ENCODE measurements at regions not wholly inside any gene's neighbourhood (a gene's known extent, or its start where the extent isn't known, plus 50 kb on each side); places are given as distances from the start of the nearest gene placed in this dataset.
"Not testable (repeated sequence)": the region's sequence is repeated elsewhere in the genome, so short reads cannot be mapped to it uniquely, and the experiment has no call there.

DNA sequence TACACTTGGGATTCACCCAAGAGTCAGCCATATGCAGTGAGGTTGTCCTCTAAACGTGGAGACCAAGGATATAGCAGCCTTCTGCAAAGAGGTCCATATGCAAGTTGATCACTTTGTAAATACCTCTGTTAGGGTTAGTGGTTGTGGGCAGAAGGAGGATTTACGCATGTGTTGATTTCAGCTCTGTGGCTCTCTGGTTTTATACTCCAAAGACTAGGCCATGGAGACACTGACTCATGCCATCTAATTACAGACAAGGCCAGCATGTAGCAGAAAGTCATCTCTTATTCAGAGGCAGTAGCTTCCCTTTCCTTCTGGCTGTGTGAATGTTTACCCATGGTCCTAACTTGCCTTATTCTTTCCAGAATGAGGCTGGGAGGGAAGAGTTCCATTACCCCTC is 140.9 kb upstream of the GOLGA6L4 start:
- H3K27ac ChIP-seq (ENCODE audit: low read depth, low read length); CTCF ChIA-PET; H3K27me3 ChIP-seq (ENCODE audit: control insufficient read depth, insufficient read depth, low read length); H3K4me3 ChIP-seq (ENCODE audit: low read depth, low read length); POLR2A ChIA-PET; DNase-seq (ENCODE audit: low read depth, low spot score); H3K9me3 ChIP-seq (ENCODE audit: control insufficient read depth, insufficient read depth, low read length): not testable (repeated sequence)

DNA sequence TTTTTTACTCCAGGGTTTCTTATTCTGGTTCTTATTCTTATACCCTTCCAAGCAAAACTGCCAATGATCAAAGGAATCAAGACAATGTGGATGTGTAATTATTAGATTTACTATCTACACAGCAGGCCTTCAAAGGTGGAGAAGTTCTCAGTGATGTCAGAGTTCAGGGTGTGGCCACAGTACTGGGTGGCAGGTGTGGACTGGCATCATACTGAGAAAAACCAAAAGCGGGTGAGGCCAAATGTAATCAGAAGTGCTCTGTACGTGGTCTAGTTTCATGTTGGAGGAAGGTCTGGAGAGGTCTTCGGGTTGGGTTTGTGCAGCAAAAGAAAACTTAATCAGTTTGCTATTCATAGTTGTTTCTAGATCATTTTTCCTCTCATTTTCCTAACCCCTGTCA is 138.5 kb upstream of the GOLGA6L4 start:
- H3K9me3 ChIP-seq (ENCODE audit: control insufficient read depth, insufficient read depth, low read length); DNase-seq (ENCODE audit: low read depth, low spot score); H3K27me3 ChIP-seq (ENCODE audit: control insufficient read depth, insufficient read depth, low read length); CTCF ChIA-PET; H3K27ac ChIP-seq (ENCODE audit: low read depth, low read length); H3K4me3 ChIP-seq (ENCODE audit: low read depth, low read length); POLR2A ChIA-PET: not testable (repeated sequence)

DNA sequence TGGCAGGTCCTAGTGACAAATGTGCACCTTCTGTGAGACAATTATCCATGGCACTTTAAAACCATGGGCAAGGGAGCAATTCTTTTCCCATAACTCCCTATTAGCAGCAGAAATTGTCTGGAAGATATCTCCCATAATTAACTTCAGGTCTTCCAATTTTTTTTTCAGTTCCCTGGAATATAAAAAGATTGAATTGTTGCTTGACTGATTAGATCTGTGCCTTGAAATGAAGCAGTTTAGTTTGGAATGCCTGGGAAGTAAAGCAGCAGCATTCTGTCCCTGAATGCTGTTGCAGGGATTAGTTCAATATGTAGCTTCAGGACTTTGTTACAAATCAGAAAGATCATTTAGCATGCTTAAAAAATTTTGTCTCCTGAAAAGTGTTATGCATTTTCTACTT is 137.0 kb upstream of the GOLGA6L4 start:
- POLR2A ChIA-PET, result no interaction called here

DNA sequence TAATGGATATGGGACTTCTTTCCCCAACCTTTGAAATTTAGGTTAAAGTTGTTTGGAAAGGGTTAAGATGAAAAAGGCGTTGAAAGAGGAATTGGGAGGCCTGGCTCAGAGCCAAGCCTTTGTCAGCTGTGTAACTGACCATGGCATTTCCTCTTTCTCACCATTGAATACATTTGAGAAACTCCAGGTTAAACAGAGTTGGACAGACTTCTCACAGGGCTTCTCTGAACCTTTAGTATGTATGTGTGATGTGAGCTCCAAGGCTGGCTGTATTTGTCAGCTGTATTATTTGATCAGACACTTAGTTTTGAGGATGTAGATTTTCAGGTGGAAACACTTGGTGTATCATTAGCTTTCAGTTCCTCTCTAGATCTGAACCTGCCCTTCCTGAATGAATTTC is 136.4 kb upstream of the GOLGA6L4 start:
- H3K4me3 ChIP-seq (ENCODE audit: low read depth, low read length), result no peak overlapping the region
- no peak overlapping the region for H3K27ac ChIP-seq (ENCODE audit: low read depth, low read length)
- no peak for DNase-seq (ENCODE audit: low read depth, low spot score)
- POLR2A ChIA-PET, result no interaction called here
- TF ChIP-seq, protein P1, sequence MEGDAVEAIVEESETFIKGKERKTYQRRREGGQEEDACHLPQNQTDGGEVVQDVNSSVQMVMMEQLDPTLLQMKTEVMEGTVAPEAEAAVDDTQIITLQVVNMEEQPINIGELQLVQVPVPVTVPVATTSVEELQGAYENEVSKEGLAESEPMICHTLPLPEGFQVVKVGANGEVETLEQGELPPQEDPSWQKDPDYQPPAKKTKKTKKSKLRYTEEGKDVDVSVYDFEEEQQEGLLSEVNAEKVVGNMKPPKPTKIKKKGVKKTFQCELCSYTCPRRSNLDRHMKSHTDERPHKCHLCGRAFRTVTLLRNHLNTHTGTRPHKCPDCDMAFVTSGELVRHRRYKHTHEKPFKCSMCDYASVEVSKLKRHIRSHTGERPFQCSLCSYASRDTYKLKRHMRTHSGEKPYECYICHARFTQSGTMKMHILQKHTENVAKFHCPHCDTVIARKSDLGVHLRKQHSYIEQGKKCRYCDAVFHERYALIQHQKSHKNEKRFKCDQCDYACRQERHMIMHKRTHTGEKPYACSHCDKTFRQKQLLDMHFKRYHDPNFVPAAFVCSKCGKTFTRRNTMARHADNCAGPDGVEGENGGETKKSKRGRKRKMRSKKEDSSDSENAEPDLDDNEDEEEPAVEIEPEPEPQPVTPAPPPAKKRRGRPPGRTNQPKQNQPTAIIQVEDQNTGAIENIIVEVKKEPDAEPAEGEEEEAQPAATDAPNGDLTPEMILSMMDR (IDR thresholded peaks at IDR 0.05; ENCODE audit: low read depth, low read length), result no peak
- CTCF ChIA-PET, result no interaction called here
- no peaks in the 10 kb centered on the region for H3K27me3 ChIP-seq (ENCODE audit: control insufficient read depth, insufficient read depth, low read length)
- H3K9me3 ChIP-seq (ENCODE audit: control insufficient read depth, insufficient read depth, low read length), result no peaks in the 10 kb centered on the region

More for the DNA sequence above, 137.0 kb upstream of the GOLGA6L4 start:
- no peaks in the 10 kb centered on the region for H3K27me3 ChIP-seq (ENCODE audit: control insufficient read depth, insufficient read depth, low read length)
- TF ChIP-seq, protein P1 (IDR thresholded peaks at IDR 0.05; ENCODE audit: low read depth, low read length), result no peak
- no peaks in the 10 kb centered on the region for H3K9me3 ChIP-seq (ENCODE audit: control insufficient read depth, insufficient read depth, low read length)
- DNase-seq (ENCODE audit: low read depth, low spot score), result no peak
- no peak overlapping the region for H3K27ac ChIP-seq (ENCODE audit: low read depth, low read length)
- CTCF ChIA-PET, result no interaction called here
- H3K4me3 ChIP-seq (ENCODE audit: low read depth, low read length), result no peak overlapping the region

DNA sequence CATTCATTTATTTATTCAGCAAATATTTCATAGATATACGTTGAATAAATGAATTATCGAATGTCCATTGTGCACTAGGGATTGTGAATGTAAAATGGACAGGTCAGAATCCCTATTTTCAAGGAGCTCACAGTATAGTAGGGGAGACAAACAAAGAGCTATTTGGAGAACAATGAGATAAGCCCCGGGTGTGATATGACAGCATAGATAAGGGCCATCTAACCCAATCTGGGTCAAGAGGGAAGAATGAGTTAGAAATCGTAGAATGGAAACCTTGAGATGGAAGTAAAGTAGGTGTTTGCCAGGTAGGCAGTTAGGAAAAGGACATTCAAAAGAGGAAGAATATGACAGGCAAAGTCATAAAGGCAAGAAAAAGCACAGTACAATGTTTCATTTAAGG is 132.2 kb upstream of the GOLGA6L4 start:
- TF ChIP-seq, protein P1 (IDR thresholded peaks at IDR 0.05; ENCODE audit: low read depth, low read length), result no peak
- DNase-seq (ENCODE audit: low read depth, low spot score), result no peak
- ChIA-PET POLR2A (no interaction called here), CTCF (no interaction called here)
- H3K4me3 ChIP-seq (ENCODE audit: low read depth, low read length), result no peak overlapping the region
- H3K27me3 ChIP-seq (ENCODE audit: control insufficient read depth, insufficient read depth, low read length), result no peaks in the 10 kb centered on the region
- no peak overlapping the region for H3K27ac ChIP-seq (ENCODE audit: low read depth, low read length)
- no peaks in the 10 kb centered on the region for H3K9me3 ChIP-seq (ENCODE audit: control insufficient read depth, insufficient read depth, low read length)

DNA sequence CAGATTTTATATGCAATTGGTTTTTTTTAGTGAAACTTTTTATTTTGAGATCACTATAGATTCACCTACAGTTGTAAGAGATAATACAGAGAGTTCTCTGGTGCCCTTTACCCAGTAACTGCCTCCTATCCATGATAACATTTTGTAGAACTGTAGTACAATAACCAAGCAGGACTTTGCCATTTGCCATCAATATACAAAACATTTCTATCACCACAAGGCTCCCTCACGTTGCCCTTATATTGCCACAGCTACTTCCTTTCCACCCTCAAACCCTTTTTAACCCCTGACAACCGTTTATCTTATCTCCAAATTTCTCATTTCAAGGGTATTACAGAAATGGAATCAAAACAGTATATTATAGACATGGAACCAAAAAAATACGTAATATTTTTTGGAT is 130.7 kb upstream of the GOLGA6L4 start:
- ChIA-PET POLR2A (no interaction called here), CTCF (no interaction called here)
- TF ChIP-seq, protein P1 (IDR thresholded peaks at IDR 0.05; ENCODE audit: low read depth, low read length), result no peak
- no peaks in the 10 kb centered on the region for H3K27me3 ChIP-seq (ENCODE audit: control insufficient read depth, insufficient read depth, low read length)
- no peak overlapping the region for H3K27ac ChIP-seq (ENCODE audit: low read depth, low read length)
- no peak overlapping the region for H3K4me3 ChIP-seq (ENCODE audit: low read depth, low read length)
- DNase-seq (ENCODE audit: low read depth, low spot score), result no peak
- H3K9me3 ChIP-seq (ENCODE audit: control insufficient read depth, insufficient read depth, low read length), result no peaks in the 10 kb centered on the region
